Ishikawa (cell line): ENCODE measurements at regions not wholly inside any gene's neighbourhood (a gene's known extent, or its start where the extent isn't known, plus 50 kb on each side); places are given as distances from the start of the nearest gene placed in this dataset.

Source experiments
- CEBPB ChIP-seq: IDR thresholded peaks from 2 replicates; pipeline ENCODE4 v1.6.1; 2012
- CREB1 ChIP-seq: IDR thresholded peaks from 2 replicates; pipeline ENCODE4 v1.6.1; 2012; ENCODE audit warnings: low read depth
- EGR1 ChIP-seq: IDR thresholded peaks from 2 replicates; pipeline ENCODE4 v1.6.1; 2012
- EP300 ChIP-seq: IDR thresholded peaks from 2 replicates; pipeline ENCODE4 v1.6.1; 2012; ENCODE audit warnings: borderline replicate concordance
- FOXM1 ChIP-seq: IDR thresholded peaks from 2 replicates; pipeline ENCODE4 v1.6.1; 2012; ENCODE audit warnings: low read depth, borderline replicate concordance
- NFIC ChIP-seq: IDR thresholded peaks from 2 replicates; pipeline ENCODE4 v1.6.1; 2012
- RAD21 ChIP-seq: IDR thresholded peaks from 2 replicates; pipeline ENCODE4 v1.6.1; 2012; ENCODE audit warnings: low read depth
- REST ChIP-seq: IDR thresholded peaks from 2 replicates; pipeline ENCODE4 v1.6.1; 2012; ENCODE audit warnings: low read depth, mild to moderate bottlenecking
- TAF1 ChIP-seq: IDR thresholded peaks from 2 replicates; pipeline ENCODE4 v1.6.1; 2012; ENCODE audit warnings: low read depth, mild to moderate bottlenecking
- TCF12 ChIP-seq: IDR thresholded peaks from 2 replicates; pipeline ENCODE4 v1.6.1; 2012; ENCODE audit warnings: low read depth
- TEAD4 ChIP-seq: IDR thresholded peaks from 2 replicates; pipeline ENCODE4 v1.6.1; 2012
- USF1 ChIP-seq: IDR thresholded peaks from 2 replicates; pipeline ENCODE4 v1.6.1; 2012
- YY1 ChIP-seq: IDR thresholded peaks from 2 replicates; pipeline ENCODE4 v1.6.1; 2012; ENCODE audit warnings: low read depth
- ZBTB7A ChIP-seq: IDR thresholded peaks from 2 replicates; pipeline ENCODE4 v1.6.1; 2012; ENCODE audit warnings: low read depth
- TF ChIP-seq, protein P1 (sequence below): IDR thresholded peaks from 2 replicates; pipeline ENCODE4 v1.6.1; 2012

GRCh38 chr4:72828864-72829263 is 240.7 kb downstream of the COX18 start:
- TF ChIP-seq CEBPB = no peak
- TF ChIP-seq EGR1 = no peak
- no peak for TF ChIP-seq EP300
- no peak for TF ChIP-seq FOXM1
- no peak for TF ChIP-seq TAF1
- TF ChIP-seq TEAD4 = no peak
- no peak for TF ChIP-seq REST
- no peak for TF ChIP-seq YY1

DNA sequence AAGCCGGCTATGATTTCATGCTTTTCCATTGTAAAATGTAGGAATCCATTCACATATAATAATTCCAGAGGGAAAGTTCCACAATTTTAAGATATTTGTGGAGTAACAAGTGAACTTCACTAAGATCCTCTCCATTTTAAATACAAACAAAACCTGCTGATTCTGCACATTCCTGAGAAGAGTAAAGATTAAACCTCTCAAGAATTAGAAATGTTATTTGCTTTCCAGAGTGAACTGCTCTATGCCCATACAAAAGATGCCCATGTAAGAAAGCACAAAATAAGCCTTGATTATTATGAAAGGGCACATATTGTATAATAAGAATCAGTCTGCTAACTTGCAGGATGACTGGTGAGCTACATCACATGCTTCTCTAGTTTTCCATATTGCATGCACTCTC is 241.5 kb downstream of the COX18 start:
- no peak for TF ChIP-seq USF1
- no peak for TF ChIP-seq FOXM1
- TF ChIP-seq TAF1 = no peak

GRCh38 chr4:72820107-72820506 is 249.4 kb downstream of the COX18 start:
- TF ChIP-seq RAD21 (no peak), FOXM1 (no peak)
- TF ChIP-seq, protein P1, sequence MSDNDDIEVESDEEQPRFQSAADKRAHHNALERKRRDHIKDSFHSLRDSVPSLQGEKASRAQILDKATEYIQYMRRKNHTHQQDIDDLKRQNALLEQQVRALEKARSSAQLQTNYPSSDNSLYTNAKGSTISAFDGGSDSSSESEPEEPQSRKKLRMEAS = no peak

DNA sequence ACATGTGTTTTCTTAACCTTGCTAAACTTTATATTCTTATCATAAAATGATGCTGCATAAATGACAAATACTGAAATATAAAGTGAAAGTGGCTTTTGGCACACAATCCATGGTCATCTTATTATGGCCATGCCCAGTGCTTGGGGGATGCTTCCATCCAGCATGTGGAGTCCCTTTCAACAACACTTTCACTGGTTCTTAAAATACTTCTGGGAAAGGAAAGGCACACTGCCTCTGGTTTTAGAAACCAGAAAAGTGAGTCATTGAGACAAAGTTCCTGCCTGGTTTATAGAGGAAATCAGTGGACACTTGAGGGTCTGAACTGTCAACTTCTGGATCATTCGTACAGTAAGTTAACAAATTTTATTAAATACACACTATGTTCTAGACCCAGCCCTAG is 248.0 kb upstream of the ADAMTS3 start:
- TF ChIP-seq CEBPB = no peak
- TF ChIP-seq EGR1 = no peak
- TF ChIP-seq YY1 = no peak
- no peak for TF ChIP-seq ZBTB7A
- TF ChIP-seq, protein P1 = no peak
- no peak for TF ChIP-seq CREB1
- TF ChIP-seq TAF1 = no peak
- no peak for TF ChIP-seq USF1
- no peak for TF ChIP-seq REST
- no peak for TF ChIP-seq TCF12
- TF ChIP-seq FOXM1 = no peak
- no peak for TF ChIP-seq RAD21
- no peak for TF ChIP-seq TEAD4
- no peak for TF ChIP-seq NFIC
- no peak for TF ChIP-seq EP300

GRCh38 chr4:72814241-72814640 is 245.2 kb upstream of the ADAMTS3 start:
- TF ChIP-seq USF1 (no peak), EP300 (no peak), EGR1 (no peak), YY1 (no peak), FOXM1 (no peak), TCF12 (no peak), REST (no peak)
- TF ChIP-seq, protein P1 = no peak
